ENCODE measurements at regions not wholly inside any gene's neighbourhood (a gene's known extent, or its start where the extent isn't known, plus 50 kb on each side); places are given as distances from the start of the nearest gene placed in this dataset.

DNA sequence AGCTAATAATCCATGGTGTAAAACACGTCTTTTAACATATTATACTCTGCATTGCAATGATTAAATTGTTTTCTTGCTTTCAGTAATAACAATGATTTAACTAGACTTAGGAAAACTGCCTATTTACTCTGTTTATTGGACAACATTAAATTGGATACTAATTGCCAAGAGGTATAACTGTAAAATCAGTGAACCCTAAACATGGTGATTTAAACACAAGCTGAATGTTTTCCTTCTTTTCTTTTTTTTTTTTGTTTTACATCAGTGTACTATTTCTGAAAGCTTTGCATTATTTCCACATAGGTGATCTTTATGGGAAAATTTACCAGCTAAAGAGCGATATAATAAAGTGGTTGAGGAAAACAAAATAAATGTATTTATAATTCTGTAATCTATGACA lies 276.7 kb downstream of the PCDH7 start:
- Mint-ChIP-seq H3K27me3 (ENCODE audit: unreplicated experiment) (no peaks in the 10 kb centered on the region), H3K27ac (ENCODE audit: unreplicated experiment) (no peak overlapping the region), H3K9me3 (ENCODE audit: unreplicated experiment) (no peaks in the 10 kb centered on the region), H3K4me3 (ENCODE audit: unreplicated experiment) (no peak overlapping the region), H3K36me3 (ENCODE audit: low read depth, unreplicated experiment) (no peaks in the 10 kb centered on the region), H3K4me1 (ENCODE audit: unreplicated experiment) (no peaks in the 10 kb centered on the region)
- DNase-seq (ENCODE audit: low spot score) = no peak
- no peak for TF ChIP-seq CTCF (IDR thresholded peaks at IDR 0.05; ENCODE audit: unreplicated experiment)

GRCh38 chr4:31005037-31005436 lies 284.9 kb downstream of the PCDH7 start:
- Mint-ChIP-seq H3K9me3 (ENCODE audit: unreplicated experiment) (no peaks in the 10 kb centered on the region), H3K27ac (ENCODE audit: unreplicated experiment) (no peak overlapping the region), H3K36me3 (ENCODE audit: low read depth, unreplicated experiment) (no peaks in the 10 kb centered on the region), H3K4me3 (ENCODE audit: unreplicated experiment) (no peak overlapping the region), H3K27me3 (ENCODE audit: unreplicated experiment) (no peaks in the 10 kb centered on the region), H3K4me1 (ENCODE audit: unreplicated experiment) (peaks cover 3% of the 10 kb centered on the region)
- TF ChIP-seq CTCF (IDR thresholded peaks at IDR 0.05; ENCODE audit: unreplicated experiment) = no peak
- no peak for DNase-seq (ENCODE audit: low spot score)

DNA sequence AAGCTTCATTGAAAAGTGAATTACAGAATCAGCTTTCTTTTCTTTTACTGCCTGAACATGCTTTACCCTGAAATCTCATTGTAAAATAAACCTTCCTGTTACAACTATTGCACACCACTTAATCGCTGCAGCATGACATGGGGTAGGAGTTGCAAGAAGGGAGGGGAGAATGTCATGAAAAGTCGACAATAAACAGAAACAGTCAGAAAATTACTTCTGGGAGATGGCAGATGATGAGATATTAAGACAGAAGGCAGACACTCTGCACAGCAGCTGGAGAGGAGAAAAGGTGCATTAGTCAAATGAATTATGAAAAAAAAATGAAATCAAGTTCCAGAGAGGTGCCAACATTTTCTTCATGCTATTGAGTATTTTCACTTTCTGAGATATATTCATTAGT lies 287.7 kb downstream of the PCDH7 start:
- DNase-seq (ENCODE audit: low spot score) = no peak
- Mint-ChIP-seq H3K27me3 (ENCODE audit: unreplicated experiment) (no peaks in the 10 kb centered on the region), H3K36me3 (ENCODE audit: low read depth, unreplicated experiment) (no peaks in the 10 kb centered on the region), H3K4me1 (ENCODE audit: unreplicated experiment) (peaks cover 3% of the 10 kb centered on the region), H3K4me3 (ENCODE audit: unreplicated experiment) (no peak overlapping the region), H3K27ac (ENCODE audit: unreplicated experiment) (no peak overlapping the region), H3K9me3 (ENCODE audit: unreplicated experiment) (no peaks in the 10 kb centered on the region)
- no peak for TF ChIP-seq CTCF (IDR thresholded peaks at IDR 0.05; ENCODE audit: unreplicated experiment)

DNA sequence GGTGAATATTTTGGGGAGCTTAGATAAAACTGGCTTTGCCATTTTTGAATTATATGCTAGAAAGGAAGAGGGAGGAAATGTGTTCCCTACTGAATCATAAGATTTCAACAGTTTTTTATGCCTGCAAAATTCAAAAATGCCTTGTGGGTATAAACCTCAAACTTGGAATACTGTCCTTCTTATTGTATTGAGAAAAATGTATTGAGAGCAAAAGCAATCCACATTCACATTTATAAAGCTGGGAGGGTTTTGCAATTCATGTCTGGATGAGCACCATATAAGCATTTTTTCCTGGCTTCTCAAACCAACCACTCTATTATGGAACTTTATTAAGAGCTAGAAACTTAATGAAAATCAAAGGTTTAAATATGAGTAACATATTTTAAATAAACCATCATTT lies 289.8 kb downstream of the PCDH7 start:
- H3K9me3 Mint-ChIP-seq (ENCODE audit: unreplicated experiment) = no peaks in the 10 kb centered on the region
- no peaks in the 10 kb centered on the region for H3K36me3 Mint-ChIP-seq (ENCODE audit: low read depth, unreplicated experiment)
- no peak for TF ChIP-seq CTCF (IDR thresholded peaks at IDR 0.05; ENCODE audit: unreplicated experiment)
- H3K4me1 Mint-ChIP-seq (ENCODE audit: unreplicated experiment) = no peaks in the 10 kb centered on the region
- H3K4me3 Mint-ChIP-seq (ENCODE audit: unreplicated experiment) = no peak overlapping the region
- no peak for DNase-seq (ENCODE audit: low spot score)
- no peak overlapping the region for H3K27ac Mint-ChIP-seq (ENCODE audit: unreplicated experiment)
- no peaks in the 10 kb centered on the region for H3K27me3 Mint-ChIP-seq (ENCODE audit: unreplicated experiment)

- Mint-ChIP-seq H3K9me3 (ENCODE audit: unreplicated experiment) (no peaks in the 10 kb centered on the region), H3K4me3 (ENCODE audit: unreplicated experiment) (no peak overlapping the region), H3K27me3 (ENCODE audit: unreplicated experiment) (no peaks in the 10 kb centered on the region), H3K36me3 (ENCODE audit: low read depth, unreplicated experiment) (no peaks in the 10 kb centered on the region), H3K27ac (ENCODE audit: unreplicated experiment) (no peak overlapping the region), H3K4me1 (ENCODE audit: unreplicated experiment) (no peaks in the 10 kb centered on the region)
- DNase-seq (ENCODE audit: low spot score) = no peak
- TF ChIP-seq CTCF (IDR thresholded peaks at IDR 0.05; ENCODE audit: unreplicated experiment) = no peak
These were observed 295.0 kb downstream of the PCDH7 start for GRCh38 chr4:31015123-31015522.

All from endothelial cell (in vitro differentiated cells).